ENCODE measurements at regions not wholly inside any gene's neighbourhood (a gene's known extent, or its start where the extent isn't known, plus 50 kb on each side); places are given as distances from the start of the nearest gene placed in this dataset.

- DNase-seq = no peak
- Histone ChIP-seq H3K9me3 (replicated peaks in 1 of 2; ENCODE audit: control insufficient read depth in 1 of 2, insufficient read depth in 1 of 2, low read length in 2 of 2) (no peaks in the 10 kb centered on the region), H3K4me1 (ENCODE audit: control insufficient read depth in 1 of 2, insufficient read depth in 2 of 2, low read length in 2 of 2) (no peaks in the 10 kb centered on the region), H3K79me2 (ENCODE audit: insufficient read depth, low read length) (no peaks in the 10 kb centered on the region), H3K27ac (ENCODE audit: low read depth in 1 of 2, low read length in 2 of 2) (no peak overlapping the region), H3K4me2 (replicated peaks; ENCODE audit: extremely low read depth, low read length, poor library complexity, severe bottlenecking) (no peak overlapping the region), H3K9ac (ENCODE audit: insufficient read depth, low read length, poor library complexity, severe bottlenecking) (no peak overlapping the region), H4K20me1 (ENCODE audit: insufficient read depth, low read length) (no peaks in the 10 kb centered on the region), H3K36me3 (replicated peaks in 1 of 2; ENCODE audit: control insufficient read depth in 1 of 2, insufficient read depth in 2 of 2, low read length in 2 of 2) (no peaks in the 10 kb centered on the region), H2AFZ (ENCODE audit: insufficient read depth, low read depth, low read length, poor library complexity, severe bottlenecking) (no peak overlapping the region), H3K4me3 (replicated peaks in 1 of 3; ENCODE audit: low read depth in 2 of 3, low read length in 3 of 3) (no peak overlapping the region), H3K27me3 (ENCODE audit: control insufficient read depth in 2 of 2, insufficient read depth in 2 of 2, low read length in 2 of 2) (no peaks in the 10 kb centered on the region)
- no CpG with 5 or more reads among the region's 2 CpGs for WGBS (ENCODE audit: insufficient coverage)
- peaks cover 0 to 10% (median 4%) of the 10 kb centered on the region in 7 donors for H3K9me3 Mint-ChIP-seq
- no peaks in the 10 kb centered on the region for H3K36me3 Mint-ChIP-seq
- H3K4me1 Mint-ChIP-seq = no peaks in the 10 kb centered on the region
- H3K27me3 Mint-ChIP-seq (ENCODE audit: low read depth in 3 of 3) = peaks cover 0 to 2% (median 2%) of the 10 kb centered on the region in 3 donors
- intact Hi-C loops (cut with micrococcal nuclease) = no loop called here
- H3K4me3 Mint-ChIP-seq = no peak overlapping the region
- TF ChIP-seq CTCF (IDR thresholded peaks at IDR 0.05) = no peak
- H3K27ac Mint-ChIP-seq = no peak overlapping the region
These were observed 134.6 kb upstream of the FBXO33 start for GRCh38 chr14:39566795-39567194.

- no CpG with 5 or more reads among the region's 1 CpG for WGBS (ENCODE audit: insufficient coverage)
- TF ChIP-seq CTCF (IDR thresholded peaks at IDR 0.05) = no peak
- no peaks in the 10 kb centered on the region for H3K79me2 ChIP-seq (ENCODE audit: insufficient read depth, low read length)
- Mint-ChIP-seq H3K27ac (no peak overlapping the region), H3K9me3 (peaks cover 3 to 27% (median 13%) of the 10 kb centered on the region in 7 donors), H3K27me3 (ENCODE audit: low read depth in 3 of 3) (peaks cover 0 to 2% (median 2%) of the 10 kb centered on the region in 3 donors), H3K36me3 (no peaks in the 10 kb centered on the region), H3K4me1 (no peaks in the 10 kb centered on the region), H3K4me3 (no peak overlapping the region)
- intact Hi-C loops (cut with micrococcal nuclease) = no loop called here
- no peaks in the 10 kb centered on the region for H3K36me3 ChIP-seq (replicated peaks in 1 of 2; ENCODE audit: control insufficient read depth in 1 of 2, insufficient read depth in 2 of 2, low read length in 2 of 2)
- no peaks in the 10 kb centered on the region for H3K27me3 ChIP-seq (ENCODE audit: control insufficient read depth in 2 of 2, insufficient read depth in 2 of 2, low read length in 2 of 2)
- H3K4me3 ChIP-seq (replicated peaks in 1 of 3; ENCODE audit: low read depth in 2 of 3, low read length in 3 of 3) = no peak overlapping the region
- H4K20me1 ChIP-seq (ENCODE audit: insufficient read depth, low read length) = no peaks in the 10 kb centered on the region
- H3K27ac ChIP-seq (ENCODE audit: low read depth in 1 of 2, low read length in 2 of 2) = no peak overlapping the region
- no peak overlapping the region for H3K4me2 ChIP-seq (replicated peaks; ENCODE audit: extremely low read depth, low read length, poor library complexity, severe bottlenecking)
- H3K9me3 ChIP-seq (replicated peaks in 1 of 2; ENCODE audit: control insufficient read depth in 1 of 2, insufficient read depth in 1 of 2, low read length in 2 of 2) = peaks cover 5 to 6% of the 10 kb centered on the region in 2 donors
- H2AFZ ChIP-seq (ENCODE audit: insufficient read depth, low read depth, low read length, poor library complexity, severe bottlenecking) = no peak overlapping the region
- no peaks in the 10 kb centered on the region for H3K4me1 ChIP-seq (ENCODE audit: control insufficient read depth in 1 of 2, insufficient read depth in 2 of 2, low read length in 2 of 2)
- no peak overlapping the region for H3K9ac ChIP-seq (ENCODE audit: insufficient read depth, low read length, poor library complexity, severe bottlenecking)
- DNase-seq = no peak
These were observed 131.1 kb upstream of the FBXO33 start for GRCh38 chr14:39563361-39563760.
